Stomach (tissue), 8 donors: ENCODE measurements at regions not wholly inside any gene's neighbourhood (a gene's known extent, or its start where the extent isn't known, plus 50 kb on each side); places are given as distances from the start of the nearest gene placed in this dataset.
"Not testable (repeated sequence)": the region's sequence is repeated elsewhere in the genome, so short reads cannot be mapped to it uniquely, and the experiment has no call there.

Experiments
- DNase-seq, 2 donors: peaks; one replicate each; pipeline versions ENCODE4 v3.0.0 to v3.0.0-alpha.2; 2013 to 2019
- H3K27ac ChIP-seq, 5 donors: fragments of 200-600 bp in 4 of 5; sonication (generic) in 4 of 5; one replicate each; pipeline ENCODE4 v1.5.1; 2013 to 2019; ENCODE audit warnings: mild to moderate bottlenecking in 1 of 5, moderate library complexity in 1 of 5
- H3K27me3 ChIP-seq, 3 donors: fragments of 200-600 bp; sonication (generic); one replicate each; pipeline ENCODE4 v1.5.1; 2017 to 2019; ENCODE audit warnings: mixed run types in 1 of 3
- H3K36me3 ChIP-seq, 4 donors: fragments of 200-600 bp; sonication (generic); 1 replicate in 3 of 4; 2 replicates in 1 of 4; pipeline ENCODE4 v1.5.1; 2016 to 2019
- H3K4me1 ChIP-seq, 4 donors: fragments of 200-600 bp; sonication (generic); one replicate each; pipeline ENCODE4 v1.5.1; 2016 to 2019
- H3K4me3 ChIP-seq, 4 donors: fragments of 200-600 bp; sonication (generic) in 3 of 4; one replicate each; pipeline ENCODE4 v1.5.1; 2016 to 2019; ENCODE audit warnings: mild to moderate bottlenecking in 1 of 4
- H3K9me3 ChIP-seq, 4 donors: fragments of 200-600 bp; sonication (generic); one replicate each; pipeline ENCODE4 v1.5.1; 2016 to 2019
- EP300 ChIP-seq: sonication (generic); formaldehyde crosslinking; IDR thresholded peaks from one replicate; pipeline ENCODE4 v1.6.1; 2017; ENCODE audit warnings: antibody characterized with exemption
- POLR2A ChIP-seq, 4 donors: fragments of 450-650 bp; IDR thresholded peaks; one replicate each; pipeline ENCODE4 v1.6.1; 2016; ENCODE audit warnings: antibody characterized with exemption in 4 of 4, control low read depth in 2 of 4, mild to moderate bottlenecking in 1 of 4, moderate library complexity in 1 of 4
- POLR2AphosphoS5 ChIP-seq, 3 donors: sonication (generic); formaldehyde crosslinking; IDR thresholded peaks; one replicate each; pipeline ENCODE4 v1.6.1; 2016; ENCODE audit warnings: antibody characterized with exemption in 3 of 3
- WGBS, 5 donors: extraction: QIAGEN DNeasy Blood & Tissue Kit in 3 of 5; methylation state at CpG; one replicate each; pipeline versions ENCODE4 v1.1.5 to v1.1.7; 2013 to 2018; 5-methylcytosine and 5-hydroxymethylcytosine counted together
- intact Hi-C: fragments of 100-400 bp; cut with DNase I; formaldehyde crosslinking; loops from one replicate; pipeline ENCODE4 v1.15.1; 2023; ENCODE audit warnings: low total_unique reads
- TF ChIP-seq, protein P1 (sequence below), 7 experiments: fragments of 450-650 bp in 4 of 7; fragments of 200-600 bp in 3 of 7; sonication (generic) in 3 of 7; IDR thresholded peaks; one replicate each; pipeline ENCODE4 v1.5.1; 2016 to 2019; ENCODE audit warnings: antibody characterized with exemption in 7 of 7, control low read depth in 2 of 7, mild to moderate bottlenecking in 1 of 7
- donor health status: healthy with polysubstance abuse.
- donor health status: Bipolar disorder and iron deficiency.
- donor health status: healthy.

DNA sequence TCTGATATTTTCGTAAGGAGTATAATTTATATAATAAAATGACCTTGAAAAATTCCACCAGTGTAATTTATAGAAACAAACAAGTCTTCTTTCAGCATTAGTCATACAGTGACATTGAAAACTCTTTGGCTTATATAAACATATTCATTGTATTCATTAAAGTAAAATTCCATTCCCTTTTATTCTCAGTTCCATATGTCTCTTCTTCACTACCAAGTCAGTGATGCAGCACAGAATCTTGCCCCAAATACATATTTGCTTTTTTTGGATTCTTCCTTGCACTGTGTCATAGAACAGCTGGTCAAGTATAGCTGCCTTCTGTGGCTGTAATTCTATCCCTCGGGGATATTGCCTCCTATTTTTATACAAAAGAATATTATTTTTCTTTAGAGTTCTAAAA, 884.5 kb upstream of the POT1 start:
- WGBS, 5 donors: 23 to 59% (median 42%) methylated on average over 2 of the region's 2 CpGs
- H3K4me1 ChIP-seq: no peaks in the 10 kb centered on the region
- no peaks in the 10 kb centered on the region for H3K36me3 ChIP-seq
- no peak overlapping the region for H3K4me3 ChIP-seq
- intact Hi-C loops: no loop called here
- DNase-seq: no peak
- TF ChIP-seq POLR2A (IDR thresholded peaks at IDR 0.05) (no peak), EP300 (no peak), POLR2AphosphoS5 (IDR thresholded peaks at IDR 0.05) (no peak)
- TF ChIP-seq, protein P1, sequence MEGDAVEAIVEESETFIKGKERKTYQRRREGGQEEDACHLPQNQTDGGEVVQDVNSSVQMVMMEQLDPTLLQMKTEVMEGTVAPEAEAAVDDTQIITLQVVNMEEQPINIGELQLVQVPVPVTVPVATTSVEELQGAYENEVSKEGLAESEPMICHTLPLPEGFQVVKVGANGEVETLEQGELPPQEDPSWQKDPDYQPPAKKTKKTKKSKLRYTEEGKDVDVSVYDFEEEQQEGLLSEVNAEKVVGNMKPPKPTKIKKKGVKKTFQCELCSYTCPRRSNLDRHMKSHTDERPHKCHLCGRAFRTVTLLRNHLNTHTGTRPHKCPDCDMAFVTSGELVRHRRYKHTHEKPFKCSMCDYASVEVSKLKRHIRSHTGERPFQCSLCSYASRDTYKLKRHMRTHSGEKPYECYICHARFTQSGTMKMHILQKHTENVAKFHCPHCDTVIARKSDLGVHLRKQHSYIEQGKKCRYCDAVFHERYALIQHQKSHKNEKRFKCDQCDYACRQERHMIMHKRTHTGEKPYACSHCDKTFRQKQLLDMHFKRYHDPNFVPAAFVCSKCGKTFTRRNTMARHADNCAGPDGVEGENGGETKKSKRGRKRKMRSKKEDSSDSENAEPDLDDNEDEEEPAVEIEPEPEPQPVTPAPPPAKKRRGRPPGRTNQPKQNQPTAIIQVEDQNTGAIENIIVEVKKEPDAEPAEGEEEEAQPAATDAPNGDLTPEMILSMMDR (IDR thresholded peaks at IDR 0.05): no peak
- no peak overlapping the region for H3K27ac ChIP-seq
- H3K9me3 ChIP-seq: no peaks in the 10 kb centered on the region
- no peaks in the 10 kb centered on the region for H3K27me3 ChIP-seq

GRCh38 chr7:125806491-125806890, 876.9 kb upstream of the POT1 start:
- H3K27ac ChIP-seq, DNase-seq, H3K4me3 ChIP-seq, H3K27me3 ChIP-seq, H3K36me3 ChIP-seq, intact Hi-C loops, H3K9me3 ChIP-seq, H3K4me1 ChIP-seq: not testable (repeated sequence)
- WGBS, 5 donors: 89 to 93% (median 91%) methylated on average over 4 of the region's 4 CpGs

- Histone ChIP-seq H3K27ac (no peak overlapping the region), H3K4me1 (no peaks in the 10 kb centered on the region), H3K27me3 (no peaks in the 10 kb centered on the region), H3K9me3 (peaks cover 0 to 5% (median 2%) of the 10 kb centered on the region in 4 donors), H3K36me3 (no peaks in the 10 kb centered on the region), H3K4me3 (no peak overlapping the region)
- DNase-seq: no peak
- TF ChIP-seq, protein P1 (IDR thresholded peaks at IDR 0.05): no peak
- TF ChIP-seq EP300 (no peak), POLR2AphosphoS5 (IDR thresholded peaks at IDR 0.05) (no peak), POLR2A (IDR thresholded peaks at IDR 0.05) (no peak)
- intact Hi-C loops: no loop called here
Measured at GRCh38 chr7:125804273-125804672, 874.6 kb upstream of the POT1 start.

DNA sequence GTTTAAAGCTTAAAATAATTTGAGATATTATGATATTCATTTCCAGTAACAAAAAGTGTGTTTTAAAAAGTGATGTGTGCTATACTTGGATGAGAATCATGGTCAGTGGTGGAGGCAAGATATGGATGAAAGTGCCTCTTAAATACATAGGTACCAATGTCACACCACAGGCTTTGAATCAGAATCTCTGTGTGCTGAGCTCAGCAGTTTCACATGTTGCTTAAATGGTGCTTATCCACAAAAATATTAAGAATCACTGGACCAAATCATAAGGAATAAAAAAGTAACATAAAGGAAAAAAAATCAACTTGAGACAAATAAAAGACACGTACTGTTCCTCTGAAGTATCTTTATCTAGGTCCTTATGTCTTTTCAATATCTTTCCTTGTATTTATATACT, 850.5 kb upstream of the POT1 start:
- no peak for DNase-seq
- intact Hi-C loops: no loop called here
- Histone ChIP-seq H3K4me3 (no peak overlapping the region), H3K9me3 (peaks cover 0 to 12% (median 0%) of the 10 kb centered on the region in 4 donors), H3K4me1 (no peaks in the 10 kb centered on the region), H3K36me3 (no peaks in the 10 kb centered on the region), H3K27ac (no peak overlapping the region), H3K27me3 (no peaks in the 10 kb centered on the region)
- 60 to 83% (median 76%) methylated on average over 1 of the region's 1 CpG for WGBS, 5 donors
- TF ChIP-seq POLR2AphosphoS5 (IDR thresholded peaks at IDR 0.05) (no peak), POLR2A (IDR thresholded peaks at IDR 0.05) (no peak), EP300 (no peak)
- TF ChIP-seq, protein P1 (IDR thresholded peaks at IDR 0.05): no peak

- TF ChIP-seq POLR2A (IDR thresholded peaks at IDR 0.05) (no peak), EP300 (no peak), POLR2AphosphoS5 (IDR thresholded peaks at IDR 0.05) (no peak)
- TF ChIP-seq, protein P1 (IDR thresholded peaks at IDR 0.05): no peak
Measured at GRCh38 chr7:125775317-125775716, 845.7 kb upstream of the POT1 start.

More at GRCh38 chr7:125775317-125775716, 845.7 kb upstream of the POT1 start:
- H3K9me3 ChIP-seq: peaks cover 0 to 10% (median 0%) of the 10 kb centered on the region in 4 donors
- no peaks in the 10 kb centered on the region for H3K36me3 ChIP-seq
- 51 to 68% (median 63%) methylated on average over 4 of the region's 4 CpGs for WGBS, 5 donors
- no peak overlapping the region for H3K4me3 ChIP-seq
- H3K4me1 ChIP-seq: no peaks in the 10 kb centered on the region
- no peak overlapping the region for H3K27ac ChIP-seq
- DNase-seq: no peak
- no peaks in the 10 kb centered on the region for H3K27me3 ChIP-seq
- intact Hi-C loops: no loop called here
